OCI-LY3 (cell line): ENCODE measurements at regions not wholly inside any gene's neighbourhood (a gene's known extent, or its start where the extent isn't known, plus 50 kb on each side); places are given as distances from the start of the nearest gene placed in this dataset.

ENCODE experiments used
- CTCF ChIP-seq: fragments of 200-600, 300-600 bp; sonication (generic); IDR thresholded peaks from 2 replicates; pipeline ENCODE4 v1.5.1; 2014; ENCODE audit warnings: antibody characterized with exemption, low read length, low read depth
- EZH2phosphoT487 ChIP-seq: fragments of 200-600 bp; shearing (Covaris generic); IDR thresholded peaks from 2 replicates; pipeline ENCODE4 v1.6.1; 2018; ENCODE audit warnings: antibody characterized with exemption, mixed run types, low read depth

DNA sequence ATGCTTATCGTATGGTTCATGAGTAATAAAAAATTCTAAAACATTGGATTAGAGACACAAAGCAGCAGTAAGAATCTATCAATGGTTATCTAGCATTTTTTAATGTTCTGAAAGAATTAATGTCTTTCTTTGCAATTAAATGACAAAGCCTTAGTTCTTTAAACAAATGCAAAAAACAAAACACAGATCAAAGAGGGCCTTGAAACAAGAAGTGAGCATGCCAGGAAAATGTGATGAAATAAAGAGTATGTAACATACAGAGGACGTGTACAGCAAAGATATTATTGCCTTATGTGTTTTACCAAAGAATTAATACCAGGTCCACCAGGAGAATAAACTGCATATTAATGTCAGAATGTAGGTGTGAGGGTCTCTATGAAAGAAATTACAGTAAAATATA is 812.3 kb upstream of the GRAMD2B start:
- TF ChIP-seq CTCF (no peak), EZH2phosphoT487 (no peak)
